ENCODE measurements at regions not wholly inside any gene's neighbourhood (a gene's known extent, or its start where the extent isn't known, plus 50 kb on each side); places are given as distances from the start of the nearest gene placed in this dataset.

DNA sequence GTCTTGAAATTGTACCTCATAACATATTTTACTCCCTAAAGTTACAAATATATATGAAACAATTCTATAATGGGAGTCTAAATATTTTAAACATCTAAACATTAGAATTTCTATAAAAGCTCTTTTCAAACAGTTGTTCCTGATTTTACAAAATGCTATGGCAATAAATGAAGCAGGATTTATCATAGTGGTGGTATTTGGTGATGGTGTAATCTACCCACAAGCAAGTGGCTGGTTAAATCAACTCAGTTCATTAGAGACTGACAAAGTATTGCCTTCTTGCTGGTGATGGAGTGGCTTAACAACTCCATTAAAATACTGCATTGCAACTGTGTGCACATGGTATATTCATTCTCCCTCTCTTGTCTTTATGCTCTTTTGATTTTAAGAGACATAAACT, 138.9 kb downstream of the PMAIP1 start:
- no peak for DNase-seq
- no peak overlapping the region for H3K27ac ChIP-seq
- no peaks in the 10 kb centered on the region for H3K4me1 ChIP-seq
- ATAC-seq, result no peak
- no peaks in the 10 kb centered on the region for H3K36me3 ChIP-seq (ENCODE audit: insufficient read depth in 1 of 2, low read depth in 1 of 2)
- intact Hi-C loops (cut with DNase I), result no loop called here
- no peak overlapping the region for H3K4me3 ChIP-seq
- no peaks in the 10 kb centered on the region for H3K9me3 ChIP-seq
- TF ChIP-seq, protein P1, sequence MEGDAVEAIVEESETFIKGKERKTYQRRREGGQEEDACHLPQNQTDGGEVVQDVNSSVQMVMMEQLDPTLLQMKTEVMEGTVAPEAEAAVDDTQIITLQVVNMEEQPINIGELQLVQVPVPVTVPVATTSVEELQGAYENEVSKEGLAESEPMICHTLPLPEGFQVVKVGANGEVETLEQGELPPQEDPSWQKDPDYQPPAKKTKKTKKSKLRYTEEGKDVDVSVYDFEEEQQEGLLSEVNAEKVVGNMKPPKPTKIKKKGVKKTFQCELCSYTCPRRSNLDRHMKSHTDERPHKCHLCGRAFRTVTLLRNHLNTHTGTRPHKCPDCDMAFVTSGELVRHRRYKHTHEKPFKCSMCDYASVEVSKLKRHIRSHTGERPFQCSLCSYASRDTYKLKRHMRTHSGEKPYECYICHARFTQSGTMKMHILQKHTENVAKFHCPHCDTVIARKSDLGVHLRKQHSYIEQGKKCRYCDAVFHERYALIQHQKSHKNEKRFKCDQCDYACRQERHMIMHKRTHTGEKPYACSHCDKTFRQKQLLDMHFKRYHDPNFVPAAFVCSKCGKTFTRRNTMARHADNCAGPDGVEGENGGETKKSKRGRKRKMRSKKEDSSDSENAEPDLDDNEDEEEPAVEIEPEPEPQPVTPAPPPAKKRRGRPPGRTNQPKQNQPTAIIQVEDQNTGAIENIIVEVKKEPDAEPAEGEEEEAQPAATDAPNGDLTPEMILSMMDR (IDR thresholded peaks at IDR 0.05), result no peak
- H3K27me3 ChIP-seq (ENCODE audit: insufficient read depth in 3 of 3, low read length in 2 of 3), result no peaks in the 10 kb centered on the region

- no peak for DNase-seq
These were observed 127.6 kb downstream of the PMAIP1 start for GRCh38 chr18:60027397-60027796.

DNA sequence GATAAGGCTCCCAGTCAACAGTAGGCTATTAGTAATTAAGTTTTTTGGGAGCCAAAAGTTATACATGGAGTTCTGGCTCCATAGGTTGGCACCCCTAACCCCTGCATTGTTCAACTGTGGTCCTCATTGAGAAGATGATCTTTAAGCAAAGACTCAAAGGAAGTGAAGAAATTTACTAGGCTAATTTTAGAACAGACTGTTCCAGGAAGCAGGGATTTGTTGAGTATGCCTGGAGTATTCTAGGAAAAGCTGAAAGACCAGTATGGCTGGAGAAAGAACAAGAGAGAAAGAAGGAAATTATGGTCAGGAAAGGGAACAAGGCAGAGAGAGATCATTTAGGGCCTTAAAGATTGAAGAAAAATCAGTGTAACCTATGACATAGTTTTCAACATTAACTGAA, 125.1 kb downstream of the PMAIP1 start:
- Histone ChIP-seq H3K27ac (no peak overlapping the region), H3K27me3 (ENCODE audit: insufficient read depth in 3 of 3, low read length in 2 of 3) (no peaks in the 10 kb centered on the region), H3K9me3 (no peaks in the 10 kb centered on the region), H3K36me3 (ENCODE audit: insufficient read depth in 1 of 2, low read depth in 1 of 2) (no peaks in the 10 kb centered on the region), H3K4me1 (no peaks in the 10 kb centered on the region), H3K4me3 (no peak overlapping the region)
- DNase-seq (no peak), ATAC-seq (no peak)
- intact Hi-C loops (cut with DNase I), result no loop called here
- TF ChIP-seq, protein P1 (IDR thresholded peaks at IDR 0.05), result no peak

More at GRCh38 chr18:60027397-60027796, 127.6 kb downstream of the PMAIP1 start:
- TF ChIP-seq, protein P1 (IDR thresholded peaks at IDR 0.05), result no peak
- intact Hi-C loops (cut with DNase I), result no loop called here
- Histone ChIP-seq H3K4me3 (no peak overlapping the region), H3K27ac (no peak overlapping the region), H3K4me1 (no peaks in the 10 kb centered on the region), H3K27me3 (ENCODE audit: insufficient read depth in 3 of 3, low read length in 2 of 3) (no peaks in the 10 kb centered on the region), H3K36me3 (ENCODE audit: insufficient read depth in 1 of 2, low read depth in 1 of 2) (no peaks in the 10 kb centered on the region), H3K9me3 (no peaks in the 10 kb centered on the region)
- no peak for ATAC-seq
- 68 to 73% (median 68%) methylated on average over 2 of the region's 2 CpGs for WGBS, 3 donors

- 35 to 65% (median 45%) methylated on average over 3 of the region's 3 CpGs for WGBS, 3 donors
- Histone ChIP-seq H3K4me3 (no peak overlapping the region), H3K9me3 (no peaks in the 10 kb centered on the region), H3K36me3 (ENCODE audit: insufficient read depth in 1 of 2, low read depth in 1 of 2) (no peaks in the 10 kb centered on the region), H3K4me1 (no peaks in the 10 kb centered on the region), H3K27ac (no peak overlapping the region), H3K27me3 (ENCODE audit: insufficient read depth in 3 of 3, low read length in 2 of 3) (no peaks in the 10 kb centered on the region)
- ATAC-seq (no peak), DNase-seq (no peak)
- intact Hi-C loops (cut with DNase I), result no loop called here
- TF ChIP-seq, protein P1 (IDR thresholded peaks at IDR 0.05), result no peak
These were observed 124.5 kb downstream of the PMAIP1 start for GRCh38 chr18:60024345-60024744.

- intact Hi-C loops (cut with DNase I), result no loop called here
- Histone ChIP-seq H3K9me3 (no peaks in the 10 kb centered on the region), H3K4me3 (no peak overlapping the region), H3K27ac (no peak overlapping the region), H3K4me1 (no peaks in the 10 kb centered on the region), H3K36me3 (ENCODE audit: insufficient read depth in 1 of 2, low read depth in 1 of 2) (no peaks in the 10 kb centered on the region), H3K27me3 (ENCODE audit: insufficient read depth in 3 of 3, low read length in 2 of 3) (no peaks in the 10 kb centered on the region)
- TF ChIP-seq, protein P1 (IDR thresholded peaks at IDR 0.05), result no peak
- 61 to 92% (median 73%) methylated on average over 2 of the region's 2 CpGs for WGBS, 3 donors
- ATAC-seq, result no peak
- no peak for DNase-seq
These were observed 123.0 kb downstream of the PMAIP1 start for GRCh38 chr18:60022671-60023276.

Measured in psoas muscle (tissue), 7 donors.